Prostate gland (tissue), 2 donors: ENCODE measurements at regions not wholly inside any gene's neighbourhood (a gene's known extent, or its start where the extent isn't known, plus 50 kb on each side); places are given as distances from the start of the nearest gene placed in this dataset.

ENCODE experiments used
- CTCF ChIP-seq, 4 experiments: fragments of 200-600 bp in 2 of 4; fragments of 450-650 bp in 2 of 4; sonication (generic) in 2 of 4; IDR thresholded peaks; 1 replicate in 3 of 4; 2 replicates in 1 of 4; pipeline ENCODE4 v1.5.1; 2016 to 2019; ENCODE audit warnings: antibody characterized with exemption in 4 of 4, mild to moderate bottlenecking in 2 of 4, moderate library complexity in 2 of 4
- POLR2A ChIP-seq: fragments of 450-650 bp; IDR thresholded peaks from one replicate; pipeline ENCODE4 v1.6.1; 2016; ENCODE audit warnings: antibody characterized with exemption, mild to moderate bottlenecking
- POLR2AphosphoS5 ChIP-seq: sonication (generic); formaldehyde crosslinking; IDR thresholded peaks from one replicate; pipeline ENCODE4 v1.6.1; 2017; ENCODE audit warnings: antibody characterized with exemption

DNA sequence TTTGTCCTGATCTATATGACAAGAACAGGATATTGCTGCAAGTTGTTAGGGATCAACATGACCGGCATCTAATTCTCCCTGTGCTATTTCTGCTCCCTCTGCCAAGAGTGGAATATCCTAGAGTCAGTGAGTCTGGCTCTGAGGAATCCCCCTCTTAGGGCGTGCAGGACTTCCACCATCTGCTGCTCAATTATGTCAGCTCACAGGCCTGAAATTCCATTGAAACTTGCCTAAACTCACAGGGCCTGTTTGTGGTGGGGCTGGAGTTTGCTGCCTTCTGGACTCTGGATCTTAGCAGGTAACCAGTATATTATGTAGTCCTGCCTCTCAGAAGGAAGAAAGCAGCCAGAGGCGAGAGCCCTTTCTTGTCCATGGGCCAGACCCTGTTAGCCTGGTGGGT, 323.0 kb downstream of the TSN start:
- no peak for TF ChIP-seq CTCF (IDR thresholded peaks at IDR 0.05)
- TF ChIP-seq POLR2A = no peak
- no peak for TF ChIP-seq POLR2AphosphoS5
